ENCODE measurements at regions not wholly inside any gene's neighbourhood (a gene's known extent, or its start where the extent isn't known, plus 50 kb on each side); places are given as distances from the start of the nearest gene placed in this dataset.

DNA sequence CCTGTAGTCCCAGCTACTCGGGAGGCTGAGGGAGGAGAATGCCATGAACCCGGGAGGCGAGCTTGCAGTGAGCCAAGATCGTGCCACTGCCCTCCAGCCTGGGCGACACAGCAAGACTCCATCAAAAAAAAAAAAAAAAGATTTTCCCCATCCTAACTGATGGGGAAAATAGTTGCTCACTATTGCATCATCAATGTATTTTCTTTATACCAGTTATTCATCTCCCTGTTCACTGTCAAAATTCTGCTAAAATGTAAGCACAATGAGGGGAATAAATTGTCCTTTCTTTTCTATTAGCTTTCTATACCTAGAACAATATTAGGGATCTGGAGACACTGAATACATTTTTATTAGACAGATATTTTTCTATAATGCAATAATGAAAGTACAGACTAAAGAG is 561.3 kb downstream of the CCER1 start:
- TF ChIP-seq, protein P1, sequence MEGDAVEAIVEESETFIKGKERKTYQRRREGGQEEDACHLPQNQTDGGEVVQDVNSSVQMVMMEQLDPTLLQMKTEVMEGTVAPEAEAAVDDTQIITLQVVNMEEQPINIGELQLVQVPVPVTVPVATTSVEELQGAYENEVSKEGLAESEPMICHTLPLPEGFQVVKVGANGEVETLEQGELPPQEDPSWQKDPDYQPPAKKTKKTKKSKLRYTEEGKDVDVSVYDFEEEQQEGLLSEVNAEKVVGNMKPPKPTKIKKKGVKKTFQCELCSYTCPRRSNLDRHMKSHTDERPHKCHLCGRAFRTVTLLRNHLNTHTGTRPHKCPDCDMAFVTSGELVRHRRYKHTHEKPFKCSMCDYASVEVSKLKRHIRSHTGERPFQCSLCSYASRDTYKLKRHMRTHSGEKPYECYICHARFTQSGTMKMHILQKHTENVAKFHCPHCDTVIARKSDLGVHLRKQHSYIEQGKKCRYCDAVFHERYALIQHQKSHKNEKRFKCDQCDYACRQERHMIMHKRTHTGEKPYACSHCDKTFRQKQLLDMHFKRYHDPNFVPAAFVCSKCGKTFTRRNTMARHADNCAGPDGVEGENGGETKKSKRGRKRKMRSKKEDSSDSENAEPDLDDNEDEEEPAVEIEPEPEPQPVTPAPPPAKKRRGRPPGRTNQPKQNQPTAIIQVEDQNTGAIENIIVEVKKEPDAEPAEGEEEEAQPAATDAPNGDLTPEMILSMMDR (conservative IDR thresholded peaks at IDR 0.05): no peak

DNA sequence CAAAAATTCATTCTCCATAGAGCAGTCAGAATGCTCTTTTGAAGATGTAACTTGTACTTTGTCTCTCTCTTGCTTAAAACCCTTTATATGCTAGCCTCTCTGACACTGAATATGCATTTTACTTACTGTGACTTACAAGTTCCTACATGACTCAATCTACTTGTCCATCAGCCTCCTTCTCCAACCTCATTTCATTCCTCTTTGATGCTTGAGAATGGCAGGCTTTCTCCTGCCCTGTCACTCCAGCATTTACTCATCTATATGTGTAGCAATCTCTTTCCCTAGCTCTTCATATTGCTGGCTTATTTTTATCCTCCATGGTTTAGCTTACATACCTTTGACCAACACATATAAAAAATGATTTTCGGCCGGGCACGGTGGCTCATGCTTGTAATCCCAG is 561.9 kb downstream of the CCER1 start:
- H3K27ac ChIP-seq: no peak overlapping the region
- TF ChIP-seq, protein P1 (conservative IDR thresholded peaks at IDR 0.05): no peak

More for the DNA sequence above, 561.3 kb downstream of the CCER1 start:
- no peak overlapping the region for H3K27ac ChIP-seq

DNA sequence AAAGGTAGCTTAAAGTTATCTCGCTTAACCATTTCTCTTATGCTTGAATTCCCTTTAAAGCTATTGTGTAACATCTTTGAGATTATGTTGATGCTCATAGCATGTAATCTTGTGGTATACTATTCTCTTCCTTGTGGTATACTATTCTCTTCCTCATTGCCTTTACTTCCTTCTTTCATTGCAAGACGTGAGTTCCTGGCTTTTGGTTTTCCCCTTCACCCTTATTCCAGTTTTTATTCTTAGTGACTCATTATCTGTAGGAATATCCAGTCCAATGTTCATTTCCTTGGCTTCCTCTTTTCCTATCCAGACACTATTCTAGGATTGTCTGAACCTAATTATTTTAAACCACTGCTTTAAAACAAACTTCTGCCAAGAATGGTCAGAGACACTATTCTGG is 564.0 kb downstream of the CCER1 start:
- TF ChIP-seq, protein P1 (conservative IDR thresholded peaks at IDR 0.05): no peak
- no peak overlapping the region for H3K27ac ChIP-seq

DNA sequence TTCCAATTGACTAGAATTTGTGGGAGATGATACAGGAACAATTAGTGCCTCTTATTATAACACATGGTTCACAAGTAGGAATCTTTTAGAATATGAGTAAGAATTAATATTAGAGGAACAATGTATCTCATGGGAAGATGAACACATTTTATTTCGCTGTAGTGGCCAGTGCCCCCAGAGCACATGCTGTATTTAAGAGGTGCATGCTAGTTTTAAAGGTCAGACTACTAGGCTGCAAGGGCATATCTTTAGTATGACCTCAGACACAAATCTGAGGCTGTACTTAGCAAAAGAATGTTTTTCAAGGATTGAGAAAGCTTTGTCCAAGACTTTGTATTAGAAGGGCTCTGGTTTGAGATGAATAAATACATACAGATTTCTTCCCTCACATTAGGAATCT is 586.9 kb downstream of the CCER1 start:
- H3K27ac ChIP-seq: no peak overlapping the region
- TF ChIP-seq, protein P1 (conservative IDR thresholded peaks at IDR 0.05): no peak

DNA sequence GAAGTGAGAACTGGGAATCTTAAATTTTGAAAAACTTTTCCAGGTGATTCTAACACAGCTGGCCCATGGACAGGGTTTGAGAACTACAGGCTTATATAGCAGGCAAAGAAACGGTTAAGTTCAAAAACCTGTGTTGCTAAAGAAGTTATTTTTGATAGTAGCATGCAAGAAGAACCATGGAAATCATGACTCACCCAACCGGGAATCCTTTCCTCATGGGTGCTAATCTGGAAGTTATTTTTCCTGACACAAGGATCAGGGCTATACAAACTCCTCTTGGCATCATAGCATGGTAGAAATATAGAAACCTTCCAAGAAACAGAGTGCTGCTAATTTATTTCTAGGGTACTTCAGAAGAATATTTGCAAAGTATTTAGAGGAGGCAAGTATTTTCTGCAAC is 588.7 kb downstream of the CCER1 start:
- H3K27ac ChIP-seq: no peak overlapping the region
- TF ChIP-seq, protein P1 (conservative IDR thresholded peaks at IDR 0.05): no peak

DNA sequence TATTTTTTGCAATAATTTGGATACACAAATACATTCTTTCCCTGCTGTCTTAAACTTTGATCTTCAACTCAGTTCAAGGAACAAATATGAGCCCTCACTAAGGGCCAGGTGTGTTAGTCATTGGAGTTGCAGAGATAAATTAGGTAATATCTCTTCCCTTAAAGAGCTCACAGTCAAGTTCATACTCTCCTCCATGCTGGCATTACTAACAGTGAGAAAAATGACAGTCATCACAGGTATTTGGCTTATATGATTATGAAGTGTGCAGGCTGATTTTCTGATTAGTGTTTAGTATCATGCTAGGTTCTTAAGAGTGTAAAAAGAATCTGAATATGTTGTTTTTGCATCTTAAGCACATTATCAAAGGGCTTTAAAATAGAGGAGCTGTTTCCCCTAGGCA is 594.7 kb downstream of the CCER1 start:
- TF ChIP-seq, protein P1 (conservative IDR thresholded peaks at IDR 0.05): no peak
- no peak overlapping the region for H3K27ac ChIP-seq

DNA sequence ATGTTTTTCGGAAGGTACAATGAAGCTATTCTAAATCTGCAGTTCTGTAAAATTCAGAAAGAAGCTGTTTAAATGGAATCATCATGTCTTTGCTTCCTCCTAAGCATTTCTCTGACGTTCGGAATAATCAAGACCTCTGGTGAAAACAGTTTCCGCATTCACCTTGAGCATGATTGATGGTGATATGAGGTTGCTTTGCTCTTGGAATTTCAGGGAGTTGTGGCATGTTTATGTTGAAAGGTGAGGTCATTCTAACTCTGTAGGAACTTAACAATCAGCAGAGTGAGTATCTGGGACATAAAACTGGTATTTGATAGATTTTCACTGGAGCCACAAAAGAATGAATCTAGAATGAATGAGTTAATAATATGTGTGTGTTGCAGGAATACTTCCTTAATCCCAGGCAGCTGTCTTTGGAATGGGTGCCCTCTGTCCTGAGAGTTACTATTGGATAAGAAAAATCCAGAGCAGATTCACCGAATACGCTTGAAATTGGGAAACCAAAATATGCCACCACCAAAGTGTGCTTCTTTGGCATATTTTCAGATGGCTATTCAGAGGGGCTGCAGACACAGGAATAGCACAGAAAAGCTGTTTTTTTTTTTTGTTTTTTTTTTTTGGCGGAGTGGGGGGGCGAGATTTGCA is 599.1 kb downstream of the CCER1 start:
- TF ChIP-seq, protein P1 (conservative IDR thresholded peaks at IDR 0.05): no peak
- H3K27ac ChIP-seq: no peak overlapping the region

Measured in VCaP (cell line).